GM21717 (cell line): ENCODE measurements at regions not wholly inside any gene's neighbourhood (a gene's known extent, or its start where the extent isn't known, plus 50 kb on each side); places are given as distances from the start of the nearest gene placed in this dataset.
"Not testable (repeated sequence)": the region's sequence is repeated elsewhere in the genome, so short reads cannot be mapped to it uniquely, and the experiment has no call there.

ENCODE experiments used
- ATAC-seq: cut with Tn5 transposase; IDR thresholded peaks from one replicate; pipeline ENCODE4 v1.9.1; 2021; ENCODE audit warnings: mild to moderate bottlenecking, moderate library complexity; ENCODE audit not compliant: unreplicated experiment

DNA sequence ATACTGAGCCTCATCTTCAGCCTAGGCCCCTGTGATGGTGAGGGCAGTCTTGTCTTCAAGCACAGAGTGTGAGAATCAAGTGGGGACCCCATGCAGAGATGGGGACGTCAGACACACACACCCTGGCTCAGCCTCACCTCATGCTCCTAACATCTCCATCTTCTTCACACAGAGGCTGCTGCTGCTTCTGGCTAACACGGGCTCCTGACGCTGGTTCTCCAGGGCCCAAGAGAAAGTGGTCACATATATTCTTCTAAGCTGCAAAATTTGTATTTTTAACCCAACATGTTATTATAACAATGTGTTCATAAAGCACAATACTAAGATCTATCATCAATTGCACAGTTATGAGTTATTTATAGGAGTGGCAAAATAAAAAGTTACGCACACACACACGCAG is 101.2 kb downstream of the VPREB1 start:
- ATAC-seq, result no peak

DNA sequence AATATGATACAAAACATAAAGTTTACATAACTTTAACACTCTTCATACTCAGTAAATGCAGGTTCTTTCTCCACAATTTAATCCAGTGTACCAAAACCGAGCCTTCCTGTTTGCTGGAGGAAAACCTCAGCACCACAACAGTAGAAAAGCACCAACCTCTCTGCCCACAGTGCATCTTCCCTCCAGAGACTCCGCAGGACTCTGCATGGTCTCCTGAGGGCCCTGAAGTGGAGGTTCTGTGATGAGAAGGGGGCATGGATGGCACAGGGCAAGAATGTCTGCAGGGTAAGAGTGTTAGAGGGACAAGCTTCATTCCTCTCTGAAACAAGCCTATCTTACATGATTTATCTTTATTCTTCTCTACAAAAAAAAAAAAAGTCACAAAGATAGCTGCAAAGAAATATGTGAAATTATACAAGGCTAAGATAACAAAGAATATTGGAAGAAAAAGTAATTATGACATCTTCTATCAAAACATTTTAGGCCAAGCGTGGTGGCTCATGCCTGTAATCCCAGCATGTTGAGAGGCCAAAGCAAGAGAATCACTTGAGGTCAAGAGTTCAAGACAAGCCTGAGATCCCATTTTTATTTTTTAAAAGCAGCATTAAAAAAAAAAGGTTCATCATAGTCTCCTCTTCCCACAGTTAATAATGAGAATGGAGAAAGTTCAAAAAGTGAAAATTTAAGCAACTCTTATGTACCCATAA is 102.0 kb downstream of the VPREB1 start:
- no peak for ATAC-seq

- no peak for ATAC-seq
These were observed 103.7 kb downstream of the VPREB1 start for GRCh38 chr22:22348127-22348814.

DNA sequence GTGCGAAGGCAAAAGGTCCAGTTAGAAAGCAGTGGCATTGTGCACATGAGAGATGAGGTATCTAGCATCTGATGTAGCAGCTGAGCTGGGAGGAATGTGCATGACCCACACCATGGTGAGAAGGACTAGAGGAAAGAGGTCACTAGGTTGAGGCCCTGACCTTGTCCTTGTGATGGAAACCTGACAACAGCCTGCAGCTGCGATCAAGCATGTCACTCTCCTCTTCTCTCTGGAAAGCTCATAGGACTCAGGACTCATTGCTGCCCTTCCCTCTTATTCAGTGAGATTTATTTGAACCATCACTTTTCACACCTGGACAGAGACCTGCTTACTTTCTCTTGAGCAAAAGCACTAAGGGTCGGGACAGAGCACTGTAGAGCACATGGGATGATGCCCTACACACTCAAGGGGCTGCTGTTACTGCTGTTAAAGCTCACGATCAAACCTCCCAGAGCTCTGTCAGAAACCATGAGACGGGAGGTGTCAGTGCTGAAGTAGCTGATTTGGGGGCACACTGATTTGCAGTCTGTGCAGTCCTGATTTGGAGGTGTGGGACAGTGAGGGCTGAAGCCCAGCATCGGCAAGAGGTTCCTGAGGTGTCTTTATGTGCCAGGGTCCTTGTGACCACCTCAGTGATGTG is 104.3 kb downstream of the VPREB1 start:
- ATAC-seq, result no peak

GRCh38 chr22:22349455-22349836 is 104.9 kb downstream of the VPREB1 start:
- no peak for ATAC-seq

DNA sequence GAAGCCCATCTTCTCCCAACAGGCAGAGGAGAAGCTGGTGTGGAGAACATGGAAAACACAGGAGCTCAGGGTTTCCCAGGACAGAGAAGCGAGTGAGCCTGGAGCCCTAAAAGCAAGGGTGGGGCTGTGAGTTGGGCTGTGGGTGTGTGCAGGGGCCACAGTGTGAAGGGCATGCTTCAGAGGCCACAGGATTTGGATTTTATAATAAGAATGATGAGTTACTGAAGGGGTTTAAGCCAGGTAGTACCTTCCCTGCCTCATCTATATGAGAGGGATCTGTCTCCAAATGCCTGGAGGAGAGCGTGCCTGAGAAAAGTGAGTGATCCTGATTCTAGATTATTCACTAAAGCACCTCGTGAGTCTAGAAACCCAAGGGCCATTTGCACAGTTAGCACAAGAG is 106.8 kb downstream of the VPREB1 start:
- no peak for ATAC-seq

DNA sequence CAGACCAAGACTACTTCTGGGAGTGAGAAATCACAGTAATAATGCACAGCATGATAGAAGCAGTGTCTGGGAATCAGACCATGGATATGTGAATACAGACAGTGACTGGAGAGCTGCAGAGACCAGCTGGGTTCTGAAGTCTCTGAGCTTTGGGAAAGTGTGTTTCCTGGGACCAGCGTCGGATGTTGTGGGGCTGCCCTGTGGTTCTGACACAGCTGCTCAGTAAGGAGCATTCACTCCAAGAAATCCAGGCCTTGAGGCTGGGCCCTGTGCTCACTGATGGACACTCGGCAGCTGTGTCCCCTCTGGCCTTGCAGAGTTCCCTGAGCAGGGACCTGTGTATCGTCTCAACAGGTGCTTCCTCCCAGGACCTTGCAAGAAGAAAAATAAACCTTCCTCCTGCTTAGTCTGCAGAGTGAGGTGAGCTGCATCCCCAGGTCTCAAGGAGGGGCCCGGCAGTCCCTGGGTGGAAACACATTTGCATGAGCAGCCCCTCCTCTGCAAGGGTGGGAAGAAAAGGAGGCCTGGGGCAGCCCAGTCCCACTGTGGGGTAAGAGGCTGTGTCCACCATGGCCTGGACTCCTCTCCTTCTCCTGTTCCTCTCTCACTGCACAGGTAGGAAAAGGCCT is 107.9 kb downstream of the VPREB1 start:
- ATAC-seq, result no peak

- no peak for ATAC-seq
These were observed 110.7 kb downstream of the VPREB1 start for GRCh38 chr22:22355096-22355834.

DNA sequence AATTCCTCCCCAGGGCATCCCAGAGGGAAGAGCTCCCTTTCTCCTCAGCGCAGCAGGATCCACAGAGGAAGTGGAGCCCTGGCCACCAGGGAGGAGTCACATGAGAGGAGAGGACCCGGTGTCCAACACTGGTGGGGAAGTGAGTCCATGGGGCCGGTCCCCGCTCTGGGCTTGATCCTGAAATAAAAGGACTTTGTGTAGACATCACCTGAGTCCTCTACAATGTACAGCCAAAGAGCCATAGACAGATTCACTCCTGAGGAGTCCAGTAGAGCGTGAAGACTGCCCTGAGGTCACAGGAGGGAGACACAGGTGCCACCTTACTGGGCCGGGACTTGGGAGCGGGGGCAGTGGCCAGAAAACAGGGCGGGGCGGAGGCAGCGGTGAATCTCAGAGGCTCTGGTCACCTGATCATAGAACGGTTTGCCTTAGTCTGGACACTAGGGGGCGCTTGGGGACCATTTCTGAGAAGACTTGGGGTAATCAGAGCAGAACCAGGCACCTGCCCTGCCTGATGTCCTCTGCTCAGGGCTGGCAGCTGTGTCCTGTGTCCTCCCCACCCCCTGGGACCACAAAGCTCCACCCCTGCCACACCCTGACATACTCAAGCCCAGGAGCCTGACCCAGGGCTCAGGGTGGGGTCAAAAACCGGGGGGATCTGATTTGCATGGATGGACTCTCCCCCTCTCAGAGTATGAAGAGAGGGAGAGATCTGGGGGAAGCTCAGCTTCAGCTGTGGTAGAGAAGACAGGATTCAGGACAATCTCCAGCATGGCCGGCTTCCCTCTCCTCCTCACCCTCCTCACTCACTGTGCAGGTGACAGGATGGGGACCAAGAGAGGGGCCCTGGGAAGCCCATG is 112.7 kb downstream of the VPREB1 start:
- ATAC-seq, result peak; percentile 80

DNA sequence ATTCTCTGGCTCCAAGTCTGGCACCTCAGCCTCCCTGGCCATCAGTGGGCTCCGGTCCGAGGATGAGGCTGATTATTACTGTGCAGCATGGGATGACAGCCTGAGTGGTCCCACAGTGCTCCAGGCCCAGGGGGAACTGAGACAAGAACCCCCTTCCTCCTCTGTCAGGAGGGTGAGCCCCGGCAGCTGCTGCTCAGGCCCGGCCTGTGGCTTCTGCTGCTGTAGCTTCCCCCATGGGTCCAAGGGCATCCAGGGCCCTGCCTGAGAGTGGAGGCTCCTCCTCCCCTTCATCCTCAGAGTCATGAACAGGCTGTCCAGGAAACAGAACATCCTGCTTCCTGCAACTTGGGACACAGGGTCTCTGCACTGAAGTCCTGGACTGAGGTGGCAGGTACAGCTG is 113.6 kb downstream of the VPREB1 start:
- ATAC-seq, result no peak

GRCh38 chr22:22358686-22359085 is 114.1 kb downstream of the VPREB1 start:
- ATAC-seq, result no peak

GRCh38 chr22:22359465-22359864 is 114.9 kb downstream of the VPREB1 start:
- ATAC-seq, result no peak

- ATAC-seq, result no peak
These were observed 115.4 kb downstream of the VPREB1 start for GRCh38 chr22:22360014-22360413.

DNA sequence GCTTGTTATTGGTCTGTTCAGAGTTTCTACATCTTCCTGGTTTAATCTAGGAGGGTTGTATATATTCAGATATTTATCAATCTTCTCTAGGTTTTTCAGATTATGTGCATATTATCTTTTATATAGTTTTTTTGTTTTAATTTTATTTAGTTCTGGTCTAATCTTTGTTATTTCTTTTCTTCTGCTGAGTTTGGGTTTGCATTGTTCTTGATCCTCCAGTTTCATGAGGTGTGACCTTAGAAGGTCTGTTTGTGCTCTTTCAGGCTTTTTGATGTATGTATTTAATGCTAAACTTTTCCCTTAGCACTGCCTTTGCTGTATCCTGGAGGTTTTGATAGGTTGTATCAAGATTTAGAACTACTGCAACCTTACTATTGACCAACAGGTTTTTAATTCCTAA is 117.7 kb downstream of the VPREB1 start:
- no peak for ATAC-seq

DNA sequence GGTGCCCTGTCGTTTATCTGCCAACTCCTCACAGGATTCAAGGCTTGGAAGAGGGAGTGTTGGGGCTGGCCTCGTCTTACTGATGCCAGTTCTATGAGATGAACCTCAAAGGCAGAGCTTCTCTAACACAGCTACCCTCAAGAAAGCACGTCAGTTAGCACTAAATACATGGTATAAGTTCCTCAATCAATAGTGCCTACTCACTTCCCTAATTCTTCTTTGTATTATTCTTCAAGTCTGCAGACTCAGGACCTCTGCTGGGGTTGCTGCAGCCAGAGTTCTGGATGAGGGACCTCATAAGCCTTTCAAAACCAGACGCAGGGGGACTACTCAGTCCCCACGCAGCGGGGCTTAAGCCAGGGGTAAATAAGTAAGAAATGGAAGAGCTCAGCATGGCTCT is 118.3 kb downstream of the VPREB1 start:
- ATAC-seq, result no peak

- ATAC-seq, result no peak
These were observed 119.6 kb downstream of the VPREB1 start for GRCh38 chr22:22364207-22364606.

- ATAC-seq, result no peak
These were observed 122.0 kb downstream of the VPREB1 start for GRCh38 chr22:22366537-22366936.

DNA sequence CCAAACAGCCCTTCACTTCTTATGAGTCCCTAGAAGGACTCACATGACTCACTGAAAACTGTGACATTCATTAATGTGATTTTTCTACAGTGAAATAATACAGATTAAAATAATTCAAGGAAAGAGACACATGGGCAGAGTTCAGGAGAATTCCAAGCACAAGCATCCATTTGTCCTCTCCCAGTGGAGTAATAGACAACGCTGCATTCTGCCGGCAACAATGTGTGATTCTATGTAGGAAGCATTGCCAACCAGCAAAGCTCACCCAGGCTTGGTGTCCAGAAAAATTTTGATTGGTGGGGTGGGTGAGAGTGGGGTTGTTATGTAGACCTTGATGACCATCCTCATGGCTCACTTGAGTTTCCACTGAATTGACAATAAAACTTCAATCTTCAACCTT is 123.9 kb downstream of the VPREB1 start:
- ATAC-seq, result no peak

GRCh38 chr22:22369219-22369963 is 124.8 kb downstream of the VPREB1 start:
- ATAC-seq, result not testable (repeated sequence)

GRCh38 chr22:22369964-22370270 is 125.3 kb downstream of the VPREB1 start:
- no peak for ATAC-seq
